Aorta (tissue), 5 donors: ENCODE measurements at regions not wholly inside any gene's neighbourhood (a gene's known extent, or its start where the extent isn't known, plus 50 kb on each side); places are given as distances from the start of the nearest gene placed in this dataset.
"Not testable (repeated sequence)": the region's sequence is repeated elsewhere in the genome, so short reads cannot be mapped to it uniquely, and the experiment has no call there.

Experiments
- ATAC-seq: fragments of 200-7000 bp; cut with Tn5 transposase; one replicate; pipeline ENCODE4 v1.9.1; 2022; ENCODE audit warnings: moderate library complexity; ENCODE audit not compliant: low FRiP score
- DNase-seq, 2 donors: peaks; one replicate each; pipeline ENCODE4 v3.0.0-alpha.2; 2020
- H3K27ac ChIP-seq, 2 donors: one replicate each; pipeline ENCODE4 v1.5.1; 2013; ENCODE audit warnings: low read length in 2 of 2, mild to moderate bottlenecking in 2 of 2, moderate library complexity in 2 of 2, control low read depth in 1 of 2, inconsistent platforms in 1 of 2, low read depth in 1 of 2
- H3K27me3 ChIP-seq, 2 donors: one replicate each; pipeline ENCODE4 v1.6.1; 2013; ENCODE audit warnings: control low read depth in 1 of 2, low read length in 1 of 2, mild to moderate bottlenecking in 1 of 2, moderate library complexity in 1 of 2; ENCODE audit not compliant: insufficient read depth in 2 of 2, control insufficient read depth in 1 of 2
- H3K36me3 ChIP-seq, 2 donors: one replicate each; pipeline ENCODE4 v1.6.1; 2013; ENCODE audit warnings: control low read depth in 1 of 2, low read length in 1 of 2, mild to moderate bottlenecking in 1 of 2; ENCODE audit not compliant: insufficient read depth in 2 of 2, control insufficient read depth in 1 of 2
- H3K4me1 ChIP-seq, 2 donors: one replicate each; pipeline ENCODE4 v1.6.1; 2013; ENCODE audit warnings: low read length in 2 of 2, control low read depth in 1 of 2, mild to moderate bottlenecking in 1 of 2, moderate library complexity in 1 of 2; ENCODE audit not compliant: insufficient read depth in 2 of 2, control insufficient read depth in 1 of 2
- H3K4me3 ChIP-seq, 2 donors: one replicate each; pipeline ENCODE4 v1.5.1; 2013; ENCODE audit warnings: low read length in 2 of 2, control low read depth in 1 of 2, mild to moderate bottlenecking in 1 of 2
- H3K9me3 ChIP-seq: one replicate; pipeline ENCODE4 v1.6.1; 2013; ENCODE audit warnings: mild to moderate bottlenecking, low read length; ENCODE audit not compliant: control insufficient read depth
- WGBS, 2 donors: extraction: QIAGEN DNeasy Blood & Tissue Kit; methylation state at CpG; one replicate each; pipeline ENCODE4 v1.1.7; 2013; 5-methylcytosine and 5-hydroxymethylcytosine counted together
- intact Hi-C, 2 donors: fragments of 100-400 bp; cut with DNase I; formaldehyde crosslinking; loops; one replicate each; pipeline versions ENCODE4 v1.14.2 to v1.15.0; 2022
- donor health status: healthy with polysubstance abuse.
- donor health status: Bipolar disorder and iron deficiency.
- donor health status: DM: no; HTN: no; CAD: no.
- donor health status: DM: no; HTN: no; CAD: no.
- donor health status: DM: yes; HTN: yes; CAD: no.

- Histone ChIP-seq H3K27me3 (no peaks in the 10 kb centered on the region), H3K27ac (no peak overlapping the region), H3K9me3 (no peaks in the 10 kb centered on the region), H3K4me3 (no peak overlapping the region), H3K4me1 (no peaks in the 10 kb centered on the region), H3K36me3 (peaks cover 0 to 5% of the 10 kb centered on the region in 2 donors)
- DNase-seq: no peak
- 94% methylated on average over 29 of the region's 29 CpGs for WGBS, 2 donors
- intact Hi-C loops: no loop called here
- ATAC-seq: no peak
These were observed 127.7 kb downstream of the CRYBB2 start for GRCh38 chr22:25346859-25347751.

- H3K36me3 ChIP-seq: peaks cover 0 to 5% of the 10 kb centered on the region in 2 donors
- WGBS, 2 donors: 76 to 86% methylated on average over 3 of the region's 3 CpGs
- H3K27ac ChIP-seq: no peak overlapping the region
- intact Hi-C loops: no loop called here
- H3K27me3 ChIP-seq: no peaks in the 10 kb centered on the region
- DNase-seq (no peak), ATAC-seq (no peak)
- H3K4me1 ChIP-seq: no peaks in the 10 kb centered on the region
- no peaks in the 10 kb centered on the region for H3K9me3 ChIP-seq
- H3K4me3 ChIP-seq: no peak overlapping the region
These were observed 128.3 kb downstream of the CRYBB2 start for GRCh38 chr22:25347752-25348102.

GRCh38 chr22:25348391-25348790 is 129.0 kb downstream of the CRYBB2 start:
- no peak for ATAC-seq
- Histone ChIP-seq H3K36me3 (peaks cover 0 to 5% of the 10 kb centered on the region in 2 donors), H3K4me1 (no peaks in the 10 kb centered on the region), H3K4me3 (no peak overlapping the region), H3K27ac (no peak overlapping the region), H3K27me3 (no peaks in the 10 kb centered on the region), H3K9me3 (no peaks in the 10 kb centered on the region)
- WGBS, 2 donors: 93 to 96% methylated on average over 2 of the region's 2 CpGs
- no peak for DNase-seq
- intact Hi-C loops: no loop called here

GRCh38 chr22:25348996-25349395 is 129.6 kb downstream of the CRYBB2 start:
- H3K4me3 ChIP-seq, H3K9me3 ChIP-seq, H3K4me1 ChIP-seq, H3K27ac ChIP-seq, H3K27me3 ChIP-seq, intact Hi-C loops, ATAC-seq, H3K36me3 ChIP-seq, DNase-seq: not testable (repeated sequence)
- 85 to 89% methylated on average over 3 to 5 of the region's 5 CpGs for WGBS, 2 donors

GRCh38 chr22:25350551-25350971 is 131.1 kb downstream of the CRYBB2 start:
- Histone ChIP-seq H3K36me3 (peaks cover 0 to 12% of the 10 kb centered on the region in 2 donors), H3K9me3 (no peaks in the 10 kb centered on the region), H3K27ac (no peak overlapping the region), H3K4me1 (no peaks in the 10 kb centered on the region), H3K4me3 (no peak overlapping the region), H3K27me3 (no peaks in the 10 kb centered on the region)
- whole genome bisulfite sequencing, 2 donors: 87 to 91% methylated on average over 26 of the region's 26 CpGs
- intact Hi-C loops: no loop called here
- ATAC-seq (no peak), DNase-seq (peak in 1 of 2 donors; percentile 59)

- Histone ChIP-seq H3K9me3 (no peaks in the 10 kb centered on the region), H3K4me3 (no peak overlapping the region), H3K36me3 (peaks cover 0 to 12% of the 10 kb centered on the region in 2 donors), H3K4me1 (no peaks in the 10 kb centered on the region), H3K27me3 (no peaks in the 10 kb centered on the region), H3K27ac (no peak overlapping the region)
- intact Hi-C loops: no loop called here
- DNase-seq (no peak), ATAC-seq (no peak)
- 95 to 96% methylated on average over 18 of the region's 18 CpGs for WGBS, 2 donors
These were observed 132.3 kb downstream of the CRYBB2 start for GRCh38 chr22:25351631-25352293.

- WGBS, 2 donors: 95 to 97% methylated on average over 8 of the region's 8 CpGs
- DNase-seq: no peak
- H3K36me3 ChIP-seq: peaks cover 0 to 12% of the 10 kb centered on the region in 2 donors
These were observed 132.8 kb downstream of the CRYBB2 start for GRCh38 chr22:25352294-25352680.

GRCh38 chr22:25353516-25354445 is 134.3 kb downstream of the CRYBB2 start:
- Histone ChIP-seq H3K27ac (no peak overlapping the region), H3K27me3 (no peaks in the 10 kb centered on the region), H3K4me1 (no peaks in the 10 kb centered on the region), H3K9me3 (no peaks in the 10 kb centered on the region), H3K36me3 (peaks cover 0 to 9% of the 10 kb centered on the region in 2 donors), H3K4me3 (no peak overlapping the region)
- intact Hi-C loops: no loop called here
- DNase-seq (no peak), ATAC-seq (no peak)
- WGBS, 2 donors: 93 to 95% methylated on average over 22 of the region's 22 CpGs

More at GRCh38 chr22:25352294-25352680, 132.8 kb downstream of the CRYBB2 start:
- no peaks in the 10 kb centered on the region for H3K27me3 ChIP-seq
- ATAC-seq: no peak
- no peaks in the 10 kb centered on the region for H3K9me3 ChIP-seq
- no peak overlapping the region for H3K4me3 ChIP-seq
- no peak overlapping the region for H3K27ac ChIP-seq
- intact Hi-C loops: no loop called here
- no peaks in the 10 kb centered on the region for H3K4me1 ChIP-seq
